ENCODE measurements at regions not wholly inside any gene's neighbourhood (a gene's known extent, or its start where the extent isn't known, plus 50 kb on each side); places are given as distances from the start of the nearest gene placed in this dataset.

DNA sequence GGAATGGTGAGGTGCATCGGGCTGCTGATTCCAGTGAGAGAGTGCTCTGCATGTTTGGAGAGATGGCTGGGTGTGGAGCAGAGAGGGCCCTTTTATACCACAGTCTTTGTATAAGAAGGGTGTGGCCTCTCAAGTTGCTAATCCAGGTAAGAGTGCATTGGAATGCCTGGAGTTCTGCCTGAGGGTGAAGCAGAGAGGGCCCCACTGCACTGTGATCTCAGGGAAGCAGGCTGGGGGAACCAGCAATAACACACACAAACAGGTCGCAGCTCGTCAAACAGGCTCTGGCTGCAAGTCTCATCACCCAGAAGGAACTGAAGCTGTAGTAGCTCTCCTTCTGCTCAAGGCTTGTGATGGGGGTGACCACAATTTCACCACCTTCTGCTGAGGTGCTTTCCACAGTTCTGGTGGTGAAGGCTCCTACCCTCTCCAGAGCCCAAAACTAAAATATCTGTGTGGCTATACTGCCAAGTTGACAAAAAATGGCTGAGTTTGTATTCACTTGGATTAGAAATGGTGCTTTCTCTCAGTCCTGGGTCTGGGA, 687.4 kb upstream of the HS3ST1 start:
- peaks cover 3% of the 10 kb centered on the region in 2 experiments; a peak in 3 of 4 replicates for H3K9me3 ChIP-seq (ENCODE audit: insufficient read depth in 2 of 2, low read depth in 1 of 2, low read length in 1 of 2)
- H2AFZ ChIP-seq (ENCODE audit: low read length) = no peak overlapping the region
- no peak overlapping the region for H3K4me3 ChIP-seq (ENCODE audit: extremely low read depth in 1 of 4, insufficient read depth in 2 of 4, low read depth in 3 of 4, low read length in 4 of 4)
- no peak overlapping the region for H4K8ac ChIP-seq (ENCODE audit: extremely low read depth, insufficient read depth, low read length)
- H2AK5ac ChIP-seq (ENCODE audit: low read depth, low read length) = no peak overlapping the region
- no peak overlapping the region for H3K14ac ChIP-seq (ENCODE audit: insufficient read length)
- no peak overlapping the region for H3K56ac ChIP-seq (replicated peaks; ENCODE audit: insufficient read length, low read depth, low read length)
- no peaks in the 10 kb centered on the region for H3K4me1 ChIP-seq (replicated peaks in 1 of 4; ENCODE audit: control insufficient read depth in 3 of 4, insufficient read depth in 4 of 4, low read length in 3 of 4)
- no peaks in the 10 kb centered on the region for H3K23me2 ChIP-seq (ENCODE audit: low read depth, low read length)
- H3K79me1 ChIP-seq (ENCODE audit: low read depth, low read length) = no peaks in the 10 kb centered on the region
- H4K91ac ChIP-seq (replicated peaks; ENCODE audit: insufficient read length, low read length) = no peak overlapping the region
- H3K36me3 ChIP-seq (ENCODE audit: control insufficient read depth in 2 of 4, insufficient read depth in 4 of 4, low read length in 3 of 4) = no peaks in the 10 kb centered on the region
- H3K4me2 ChIP-seq (ENCODE audit: insufficient read depth in 1 of 2, low read depth in 2 of 2, low read length in 2 of 2) = no peak overlapping the region
- no peak overlapping the region for H3K27ac ChIP-seq (ENCODE audit: low read depth, low read length)
- no peak for DNase-seq (ENCODE audit: low read depth in 1 of 2, low spot score in 2 of 2)
- H2BK120ac ChIP-seq (replicated peaks; ENCODE audit: low read depth, low read length) = no peak overlapping the region
- H3K79me2 ChIP-seq (ENCODE audit: control insufficient read depth in 1 of 2, insufficient read depth in 2 of 2, low read length in 2 of 2) = no peaks in the 10 kb centered on the region
- ChIA-PET CTCF (ENCODE audit: partially characterized antibody) (no interaction called here), POLR2A (ENCODE audit: partially characterized antibody) (no interaction called here)
- H4K5ac ChIP-seq (ENCODE audit: insufficient read length, low read depth, low read length) = no peak overlapping the region
- H2BK15ac ChIP-seq (ENCODE audit: low read length) = no peak overlapping the region
- H2BK12ac ChIP-seq (ENCODE audit: low read depth, low read length) = no peak overlapping the region; the same call in 1 of the 2 replicates
- WGBS, 2 experiments (ENCODE audit: extremely low coverage in 1 of 2, insufficient coverage in 1 of 2, insufficient read length in 1 of 2, insufficient replicate concordance in 2 of 2, low coverage in 1 of 2, low lambda C conversion rate in 2 of 2, missing lambda C conversion rate in 1 of 2) = 91% methylated on average over 3 of the region's 3 CpGs; no CpG with 5 or more reads in 1 of the 2 experiments
- no peak overlapping the region for H2BK5ac ChIP-seq (ENCODE audit: low read depth, low read length)
- no peak overlapping the region for H2BK20ac ChIP-seq (ENCODE audit: low read length)
- H3K18ac ChIP-seq (ENCODE audit: extremely low read depth, low read length) = no peak overlapping the region
- H3K9ac ChIP-seq (replicated peaks in 1 of 4; ENCODE audit: extremely low read depth in 1 of 4, low read depth in 3 of 4, low read length in 3 of 4) = no peak overlapping the region
- no peaks in the 10 kb centered on the region for H3K27me3 ChIP-seq (replicated peaks in 1 of 4; ENCODE audit: control insufficient read depth in 3 of 4, extremely low read depth in 1 of 4, insufficient read depth in 3 of 4, low read length in 3 of 4)
- no peak for FAIRE-seq
- H4K20me1 ChIP-seq (replicated peaks in 1 of 2; ENCODE audit: control insufficient read depth in 1 of 2, insufficient read depth in 2 of 2, low read length in 2 of 2) = no peaks in the 10 kb centered on the region
- H3K23ac ChIP-seq (ENCODE audit: insufficient read length) = no peak overlapping the region
- H3K4ac ChIP-seq (replicated peaks; ENCODE audit: insufficient read length, low read depth, low read length) = no peak overlapping the region
- TF ChIP-seq SUZ12 (IDR thresholded peaks at IDR 0.05; ENCODE audit: low read length) (no peak), BCL11A (IDR thresholded peaks at IDR 0.05; ENCODE audit: low read depth in 2 of 2, low read length in 2 of 2) (no peak), FOSL1 (IDR thresholded peaks at IDR 0.05; ENCODE audit: insufficient read depth, low read depth, low read length) (no peak), GABPA (IDR thresholded peaks at IDR 0.05; ENCODE audit: borderline replicate concordance, insufficient read depth, low read length) (no peak)
